Tibial artery (tissue), 4 donors: ENCODE measurements at regions not wholly inside any gene's neighbourhood (a gene's known extent, or its start where the extent isn't known, plus 50 kb on each side); places are given as distances from the start of the nearest gene placed in this dataset.

Experiments used
- DNase-seq, 2 donors: peaks; one replicate each; pipeline ENCODE4 v3.0.0-alpha.2; 2019
- H3K27ac ChIP-seq, 2 donors: fragments of 200-600 bp; sonication (generic) in 1 of 2; 1 replicate in 1 of 2; 2 replicates in 1 of 2; pipeline ENCODE4 v1.5.1; 2018 to 2019; ENCODE audit warnings: mild to moderate bottlenecking in 1 of 2
- H3K27me3 ChIP-seq, 2 donors: fragments of 200-600 bp; sonication (generic) in 1 of 2; one replicate each; pipeline versions ENCODE4 v1.5.1 to v1.6.0; 2016 to 2019
- H3K36me3 ChIP-seq, 3 donors: fragments of 200-600 bp; sonication (generic) in 2 of 3; one replicate each; pipeline ENCODE4 v1.5.1; 2016 to 2019; ENCODE audit warnings: mild to moderate bottlenecking in 2 of 3
- H3K4me1 ChIP-seq, 4 donors: fragments of 200-600 bp; sonication (generic) in 2 of 4; 1 replicate in 3 of 4; 2 replicates in 1 of 4; pipeline ENCODE4 v1.5.1; 2016 to 2019
- H3K4me3 ChIP-seq, 2 donors: fragments of 200-600 bp; sonication (generic) in 1 of 2; 1 replicate in 1 of 2; 2 replicates in 1 of 2; pipeline ENCODE4 v1.5.1; 2018 to 2019; ENCODE audit warnings: mild to moderate bottlenecking in 2 of 2
- H3K9me3 ChIP-seq, 3 donors: fragments of 200-600 bp; sonication (generic) in 1 of 3; one replicate each; pipeline ENCODE4 v1.5.1; 2016 to 2019
- CTCF ChIP-seq, 2 experiments: fragments of 200-600 bp in 1 of 2; fragments of 450-650 bp in 1 of 2; IDR thresholded peaks; one replicate each; pipeline ENCODE4 v1.5.1; 2017 to 2019; ENCODE audit warnings: antibody characterized with exemption in 2 of 2, mild to moderate bottlenecking in 1 of 2, moderate library complexity in 1 of 2
- intact Hi-C: fragments of 100-400 bp; cut with DNase I; formaldehyde crosslinking; loops from one replicate; pipeline ENCODE4 v1.15.0; 2023; ENCODE audit warnings: low total_unique reads

DNA sequence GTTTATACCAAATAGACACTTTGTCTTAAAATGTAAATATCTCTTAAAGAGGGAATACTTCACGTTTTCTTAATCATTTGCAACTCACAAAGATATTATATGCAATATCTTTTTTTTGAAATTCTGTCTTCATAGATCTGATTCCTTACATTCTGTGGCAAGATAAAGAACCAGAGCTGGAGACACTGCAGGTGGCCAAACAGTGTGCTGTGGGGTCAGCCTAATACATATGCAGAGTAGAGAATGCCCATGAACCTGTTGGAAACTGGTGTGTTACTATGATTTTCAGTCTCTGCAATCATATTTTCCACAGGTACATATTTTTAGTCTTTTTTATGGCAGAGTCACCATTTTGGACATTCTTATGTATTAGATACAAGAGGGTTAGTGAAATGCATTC, 229.6 kb upstream of the CHST9 start:
- intact Hi-C loops = no loop called here
- no peak overlapping the region for H3K27ac ChIP-seq
- no peak for TF ChIP-seq CTCF (IDR thresholded peaks at IDR 0.05)
- DNase-seq = no peak
- no peaks in the 10 kb centered on the region for H3K9me3 ChIP-seq
- no peak overlapping the region for H3K4me3 ChIP-seq
- no peaks in the 10 kb centered on the region for H3K27me3 ChIP-seq
- no peaks in the 10 kb centered on the region for H3K36me3 ChIP-seq
- H3K4me1 ChIP-seq = no peaks in the 10 kb centered on the region

DNA sequence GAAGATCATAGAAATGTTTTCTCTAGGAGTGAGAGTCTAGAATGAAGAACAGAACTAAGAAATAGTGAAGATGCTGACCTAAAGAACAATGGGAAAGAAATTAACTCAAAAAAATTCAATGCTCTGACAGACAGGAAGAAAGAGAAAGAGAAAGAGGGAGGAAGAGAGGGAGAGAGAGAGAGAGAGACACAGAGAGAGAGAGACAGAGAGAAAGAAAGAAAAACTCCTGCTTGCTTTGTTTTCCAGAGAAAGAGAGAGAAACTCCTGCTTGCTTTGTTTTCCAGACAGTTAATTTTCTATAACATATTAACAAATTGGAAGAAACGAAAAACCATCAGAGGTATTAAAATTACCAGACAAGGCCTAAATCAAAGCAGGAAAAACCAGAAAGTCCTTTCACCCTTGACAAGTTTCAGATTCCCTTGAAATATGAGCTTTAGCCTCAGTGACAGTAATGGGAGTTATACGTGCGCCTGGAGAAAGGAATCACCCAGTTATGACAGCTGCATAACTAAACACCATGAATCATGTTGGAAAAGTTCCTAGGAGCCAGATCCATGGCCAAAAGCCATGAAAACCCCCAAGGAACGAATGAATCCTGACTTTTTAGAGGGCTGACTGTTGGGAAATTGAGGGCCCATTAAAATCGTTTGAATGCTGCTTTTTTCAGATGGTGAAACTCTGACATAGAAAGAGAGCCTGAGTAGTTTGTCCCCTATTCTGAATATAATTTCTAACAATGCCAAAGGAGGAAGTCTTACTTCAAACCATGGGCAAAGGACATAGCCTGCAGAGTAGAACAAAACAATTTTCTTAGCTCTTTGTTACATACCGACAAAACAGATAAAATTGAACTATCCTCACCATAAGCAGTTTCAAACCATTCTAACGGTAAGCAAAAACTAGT, 228.6 kb upstream of the CHST9 start:
- Histone ChIP-seq H3K4me3 (no peak overlapping the region), H3K36me3 (no peaks in the 10 kb centered on the region), H3K9me3 (no peaks in the 10 kb centered on the region), H3K27ac (no peak overlapping the region), H3K4me1 (no peaks in the 10 kb centered on the region), H3K27me3 (no peaks in the 10 kb centered on the region)
- no peak for TF ChIP-seq CTCF (IDR thresholded peaks at IDR 0.05)
- peak in 1 of 2 donors; percentile 49 for DNase-seq
- intact Hi-C loops = no loop called here

DNA sequence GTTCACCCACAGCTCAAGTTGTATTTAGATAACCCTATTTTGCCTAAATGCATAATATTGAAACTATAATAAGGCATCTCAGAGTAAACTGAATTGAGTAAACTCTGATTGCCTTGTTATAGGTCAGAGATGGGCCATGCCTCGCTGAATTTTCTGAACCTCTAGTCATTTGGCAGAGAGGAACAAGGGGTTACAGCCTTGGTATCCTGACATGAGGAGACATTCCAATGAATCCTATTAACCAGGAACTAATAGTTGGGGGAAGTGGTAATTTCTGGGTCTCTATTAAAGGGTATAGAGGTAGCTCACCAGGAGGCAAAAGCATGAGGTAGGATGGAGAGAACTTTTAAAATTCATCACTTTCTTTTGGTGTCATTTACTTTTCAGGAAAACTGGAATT, 227.4 kb upstream of the CHST9 start:
- Histone ChIP-seq H3K4me3 (no peak overlapping the region), H3K27me3 (no peaks in the 10 kb centered on the region), H3K27ac (no peak overlapping the region), H3K9me3 (no peaks in the 10 kb centered on the region), H3K36me3 (no peaks in the 10 kb centered on the region), H3K4me1 (no peaks in the 10 kb centered on the region)
- no peak for TF ChIP-seq CTCF (IDR thresholded peaks at IDR 0.05)
- intact Hi-C loops = no loop called here
- DNase-seq = no peak

- H3K4me1 ChIP-seq = no peaks in the 10 kb centered on the region
- no peaks in the 10 kb centered on the region for H3K9me3 ChIP-seq
- intact Hi-C loops = no loop called here
- no peak for TF ChIP-seq CTCF (IDR thresholded peaks at IDR 0.05)
- no peak overlapping the region for H3K27ac ChIP-seq
- no peaks in the 10 kb centered on the region for H3K36me3 ChIP-seq
- no peaks in the 10 kb centered on the region for H3K27me3 ChIP-seq
- no peak overlapping the region for H3K4me3 ChIP-seq
- no peak for DNase-seq
Observed at GRCh38 chr18:27411911-27412310, 226.8 kb upstream of the CHST9 start.

- Histone ChIP-seq H3K27me3 (no peaks in the 10 kb centered on the region), H3K27ac (no peak overlapping the region), H3K9me3 (no peaks in the 10 kb centered on the region), H3K4me1 (no peaks in the 10 kb centered on the region), H3K36me3 (no peaks in the 10 kb centered on the region), H3K4me3 (no peak overlapping the region)
- no peak for TF ChIP-seq CTCF (IDR thresholded peaks at IDR 0.05)
- DNase-seq = no peak
- intact Hi-C loops = no loop called here
Observed at GRCh38 chr18:27411013-27411412, 225.9 kb upstream of the CHST9 start.
